Endothelial cell of umbilical vein (primary cell): ENCODE measurements at regions not wholly inside any gene's neighbourhood (a gene's known extent, or its start where the extent isn't known, plus 50 kb on each side); places are given as distances from the start of the nearest gene placed in this dataset.

Source experiments
- EZH2 ChIP-seq: IDR thresholded peaks from 2 replicates; pipeline ENCODE4 v1.6.1; 2012; ENCODE audit warnings: borderline replicate concordance, low read depth, mild to moderate bottlenecking, moderate library complexity, low read length, inconsistent platforms; ENCODE audit not compliant: severe bottlenecking
- POLR2A ChIP-seq: IDR thresholded peaks from 2 replicates; pipeline ENCODE4 v1.6.1; 2012; ENCODE audit warnings: low read depth, mild to moderate bottlenecking, control low read depth, low read length
- POLR2AphosphoS5 ChIP-seq: IDR thresholded peaks from 2 replicates; pipeline ENCODE4 v1.6.1; 2012; ENCODE audit warnings: low read depth, mild to moderate bottlenecking, control low read depth, low read length, moderate library complexity; ENCODE audit not compliant: insufficient read depth
- TF ChIP-seq, protein P1 (sequence below), 2 donors: IDR thresholded peaks; 1 replicate in 1 of 2; 2 replicates in 1 of 2; pipeline ENCODE4 v1.5.1; 2011; ENCODE audit warnings: low read length in 2 of 2, mild to moderate bottlenecking in 2 of 2, moderate library complexity in 2 of 2, control low read depth in 1 of 2, inconsistent platforms in 1 of 2, low read depth in 1 of 2; ENCODE audit not compliant: insufficient read depth in 1 of 2; ENCODE audit errors: extremely low read depth in 1 of 2

DNA sequence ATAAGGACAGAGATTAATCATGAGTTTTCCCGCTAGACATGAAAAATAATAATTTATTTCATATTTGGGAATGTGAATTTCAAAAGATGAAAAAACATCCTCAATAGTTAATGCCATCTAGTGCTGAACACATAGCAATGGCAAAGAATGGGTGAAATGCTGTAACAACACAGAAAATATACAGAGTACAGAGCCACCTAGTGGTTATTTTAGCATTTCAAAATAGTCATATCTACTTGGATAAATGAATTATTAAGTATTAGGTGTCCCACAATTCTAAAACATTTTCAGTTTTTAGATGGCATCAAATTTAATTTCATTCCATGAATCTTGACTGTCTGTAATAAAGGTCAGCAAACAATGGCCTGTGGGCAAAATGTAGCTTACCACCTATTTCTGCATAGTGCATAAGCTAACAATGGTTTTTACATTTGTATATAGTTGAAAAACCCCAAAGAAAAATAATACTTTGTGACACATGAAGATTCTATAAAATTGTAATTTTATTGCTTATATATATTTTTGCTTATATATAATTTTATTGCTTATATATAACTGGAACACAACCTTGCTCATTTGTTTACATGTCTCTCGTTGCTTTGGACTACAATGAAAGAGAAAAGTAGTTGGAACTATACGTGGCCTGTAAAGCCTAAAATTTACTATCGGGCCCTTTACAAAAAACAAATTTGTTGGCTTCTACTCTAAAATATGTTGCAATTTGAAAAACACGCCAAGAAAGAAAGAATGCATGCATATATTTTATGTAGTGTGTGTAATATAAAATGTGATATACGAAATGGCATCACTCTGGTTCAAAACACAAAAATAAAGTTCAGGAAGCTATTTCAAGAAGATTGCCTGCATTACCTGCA is 99.1 kb upstream of the FAM47C start:
- TF ChIP-seq POLR2AphosphoS5, result no peak
- TF ChIP-seq POLR2A, result no peak
- no peak for TF ChIP-seq EZH2
- TF ChIP-seq, protein P1, sequence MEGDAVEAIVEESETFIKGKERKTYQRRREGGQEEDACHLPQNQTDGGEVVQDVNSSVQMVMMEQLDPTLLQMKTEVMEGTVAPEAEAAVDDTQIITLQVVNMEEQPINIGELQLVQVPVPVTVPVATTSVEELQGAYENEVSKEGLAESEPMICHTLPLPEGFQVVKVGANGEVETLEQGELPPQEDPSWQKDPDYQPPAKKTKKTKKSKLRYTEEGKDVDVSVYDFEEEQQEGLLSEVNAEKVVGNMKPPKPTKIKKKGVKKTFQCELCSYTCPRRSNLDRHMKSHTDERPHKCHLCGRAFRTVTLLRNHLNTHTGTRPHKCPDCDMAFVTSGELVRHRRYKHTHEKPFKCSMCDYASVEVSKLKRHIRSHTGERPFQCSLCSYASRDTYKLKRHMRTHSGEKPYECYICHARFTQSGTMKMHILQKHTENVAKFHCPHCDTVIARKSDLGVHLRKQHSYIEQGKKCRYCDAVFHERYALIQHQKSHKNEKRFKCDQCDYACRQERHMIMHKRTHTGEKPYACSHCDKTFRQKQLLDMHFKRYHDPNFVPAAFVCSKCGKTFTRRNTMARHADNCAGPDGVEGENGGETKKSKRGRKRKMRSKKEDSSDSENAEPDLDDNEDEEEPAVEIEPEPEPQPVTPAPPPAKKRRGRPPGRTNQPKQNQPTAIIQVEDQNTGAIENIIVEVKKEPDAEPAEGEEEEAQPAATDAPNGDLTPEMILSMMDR (IDR thresholded peaks at IDR 0.05; ENCODE audit: extremely low read depth in 1 of 2, insufficient read depth in 1 of 2, low read depth in 1 of 2, low read length in 2 of 2), result peak; percentile 14 to 20
